Stimulated activated naive B cell treated with anti-CD40 and anti-IgM and Interleukin-4, amounts not matched to agents 10 μg/mL and 1 μg/mL and 100 μg/mL, for 72 hours (primary cell): ENCODE measurements at regions not wholly inside any gene's neighbourhood (a gene's known extent, or its start where the extent isn't known, plus 50 kb on each side); places are given as distances from the start of the nearest gene placed in this dataset.

ENCODE experiments used
- ATAC-seq, 2 donors: fragments of 150-1000 bp; cut with Tn5 transposase; replicated peaks; 2 replicates each; pipeline ENCODE4 v1.10.0; 2021; ENCODE audit warnings: moderate library complexity in 1 of 2
- DNase-seq: peaks from one replicate; pipeline ENCODE4 v3.0.0; 2021
- H3K27ac Mint-ChIP-seq: one replicate; pipeline ENCODE4 v1.8.0; 2022; ENCODE audit warnings: mild to moderate bottlenecking, mixed read lengths
- H3K27me3 Mint-ChIP-seq, 2 donors: one replicate each; pipeline ENCODE4 v1.8.0; 2022; ENCODE audit warnings: mixed read lengths in 2 of 2
- H3K36me3 Mint-ChIP-seq, 2 donors: one replicate each; pipeline ENCODE4 v1.8.0; 2022; ENCODE audit warnings: mixed read lengths in 2 of 2, mild to moderate bottlenecking in 1 of 2
- H3K4me1 Mint-ChIP-seq, 2 donors: one replicate each; pipeline ENCODE4 v1.8.0; 2022; ENCODE audit warnings: mixed read lengths in 2 of 2, mild to moderate bottlenecking in 1 of 2
- H3K4me3 Mint-ChIP-seq, 2 donors: one replicate each; pipeline ENCODE4 v1.8.0; 2022; ENCODE audit warnings: mild to moderate bottlenecking in 2 of 2, mixed read lengths in 2 of 2, moderate library complexity in 1 of 2
- H3K9me3 Mint-ChIP-seq, 2 donors: one replicate each; pipeline ENCODE4 v1.8.0; 2022; ENCODE audit warnings: mixed read lengths in 2 of 2, mild to moderate bottlenecking in 1 of 2

DNA sequence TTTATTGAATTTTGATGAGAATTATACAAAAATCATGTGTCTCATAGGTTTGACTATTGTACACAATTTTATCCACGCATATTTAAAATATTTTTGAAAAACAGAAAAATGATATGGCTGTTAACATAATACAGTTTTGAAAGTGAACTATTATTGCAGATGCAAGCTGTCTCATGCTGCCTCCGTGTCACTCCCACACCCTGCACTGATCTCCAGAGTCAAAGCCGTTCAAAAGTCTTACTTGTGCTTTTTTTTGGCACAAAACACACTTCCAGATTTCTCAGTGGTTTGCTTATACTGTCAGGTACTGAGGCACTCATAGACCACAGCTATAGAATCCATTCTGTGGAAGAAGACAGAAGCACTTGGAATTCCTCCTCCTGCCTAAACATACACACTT is 243.1 kb upstream of the ADARB2 start:
- H3K4me3 Mint-ChIP-seq = no peak overlapping the region
- H3K27me3 Mint-ChIP-seq = peaks cover 12 to 16% of the 10 kb centered on the region in 2 donors
- no peak for DNase-seq
- no peak overlapping the region for H3K27ac Mint-ChIP-seq
- peaks cover 3 to 6% of the 10 kb centered on the region in 2 donors for H3K4me1 Mint-ChIP-seq
- no peaks in the 10 kb centered on the region for H3K36me3 Mint-ChIP-seq
- H3K9me3 Mint-ChIP-seq = peaks cover 10 to 13% of the 10 kb centered on the region in 2 donors
- ATAC-seq = no peak

DNA sequence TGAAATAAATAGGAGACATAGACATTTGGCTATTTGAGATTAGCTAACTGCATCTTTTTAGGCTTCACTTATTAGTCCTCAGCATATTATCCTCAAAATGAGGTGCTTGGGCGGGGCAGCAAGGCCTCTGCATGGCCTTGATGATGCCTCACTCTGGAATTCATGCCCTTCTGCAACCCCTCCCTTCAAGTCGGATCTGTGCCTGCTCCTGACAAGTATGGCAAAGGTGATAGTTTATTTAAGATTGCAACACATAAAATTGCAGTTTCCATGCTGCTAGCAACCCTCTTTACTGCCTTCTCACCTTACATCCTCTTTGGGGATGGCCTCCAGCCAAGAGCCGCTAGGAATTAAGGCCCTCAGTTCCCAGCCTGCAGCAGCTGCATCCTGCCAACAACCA is 241.3 kb upstream of the ADARB2 start:
- Mint-ChIP-seq H3K4me3 (no peak overlapping the region), H3K27me3 (peaks cover 4 to 10% of the 10 kb centered on the region in 2 donors), H3K36me3 (no peaks in the 10 kb centered on the region), H3K27ac (no peak overlapping the region), H3K9me3 (peaks cover 10 to 13% of the 10 kb centered on the region in 2 donors), H3K4me1 (peaks cover 3 to 6% of the 10 kb centered on the region in 2 donors)
- ATAC-seq = no peak
- no peak for DNase-seq

- Mint-ChIP-seq H3K4me1 (peaks cover 3 to 6% of the 10 kb centered on the region in 2 donors), H3K36me3 (no peaks in the 10 kb centered on the region), H3K9me3 (peaks cover 10 to 13% of the 10 kb centered on the region in 2 donors), H3K27me3 (peaks cover 4 to 10% of the 10 kb centered on the region in 2 donors), H3K27ac (no peak overlapping the region), H3K4me3 (no peak overlapping the region)
- DNase-seq (no peak), ATAC-seq (no peak)
Observed at GRCh38 chr10:1977461-1977860, 240.1 kb upstream of the ADARB2 start.

DNA sequence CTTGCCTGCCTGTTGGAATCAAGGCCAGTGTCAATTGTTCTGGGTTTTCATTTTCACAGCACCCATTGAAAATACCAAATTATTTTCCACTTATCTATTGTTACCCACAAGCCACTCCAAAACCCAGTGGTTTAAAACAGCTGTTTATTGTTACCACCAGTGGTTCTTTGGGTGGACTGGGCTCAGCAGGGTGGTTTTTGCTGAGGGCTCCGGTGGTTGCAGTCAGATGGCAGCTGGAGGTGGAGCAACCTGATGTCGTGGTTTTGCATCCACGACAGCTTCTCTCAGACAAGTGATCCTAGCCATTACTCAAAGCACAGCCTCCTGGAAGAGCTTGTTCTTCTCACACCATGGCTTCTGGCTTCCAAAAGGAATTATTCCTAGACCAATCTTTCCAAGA is 235.1 kb upstream of the ADARB2 start:
- no peak overlapping the region for H3K4me3 Mint-ChIP-seq
- no peaks in the 10 kb centered on the region for H3K36me3 Mint-ChIP-seq
- peaks cover 2 to 4% of the 10 kb centered on the region in 2 donors for H3K9me3 Mint-ChIP-seq
- peaks cover 3 to 6% of the 10 kb centered on the region in 2 donors for H3K4me1 Mint-ChIP-seq
- H3K27ac Mint-ChIP-seq = no peak overlapping the region
- no peak for DNase-seq
- no peak for ATAC-seq
- no peaks in the 10 kb centered on the region for H3K27me3 Mint-ChIP-seq

DNA sequence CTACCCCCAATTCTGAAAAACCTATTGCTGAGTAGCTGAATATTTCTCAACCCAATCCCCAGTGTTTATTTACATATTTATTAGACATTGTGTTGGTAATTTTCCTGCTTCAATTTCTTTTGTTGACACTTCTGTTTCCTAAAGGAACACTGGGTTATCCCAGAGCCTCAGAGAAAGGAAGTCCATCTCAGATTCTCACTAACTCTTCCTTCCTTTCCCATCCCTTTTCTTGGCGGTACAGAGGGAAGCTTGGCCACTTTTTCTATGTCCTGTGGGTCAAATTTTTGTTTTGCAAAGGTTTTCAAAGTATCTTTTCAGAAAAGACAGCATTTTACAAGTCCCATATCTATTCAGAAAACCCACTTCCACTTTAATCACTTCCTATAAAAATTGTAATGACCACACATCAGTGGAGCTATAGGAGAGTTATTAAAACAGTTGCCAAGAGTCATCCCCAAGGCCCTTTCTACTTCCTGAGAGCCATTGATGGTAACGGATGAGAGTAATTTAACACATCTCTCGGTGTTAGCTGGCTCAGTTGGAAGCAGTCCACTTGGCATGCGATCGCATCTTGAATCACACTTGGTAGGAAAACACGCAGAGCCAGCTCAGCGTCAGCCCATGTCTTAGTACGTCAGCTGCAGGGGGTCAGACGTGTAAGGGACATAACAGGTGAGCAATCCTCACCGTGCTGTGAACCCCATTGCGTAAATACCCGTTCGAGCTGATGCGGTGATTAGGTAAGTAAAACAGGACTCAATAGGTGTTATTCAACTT is 231.1 kb upstream of the ADARB2 start:
- Mint-ChIP-seq H3K27me3 (peaks cover 6 to 7% of the 10 kb centered on the region in 2 donors), H3K4me1 (peaks cover 0 to 2% of the 10 kb centered on the region in 2 donors), H3K4me3 (no peak overlapping the region), H3K27ac (no peak overlapping the region), H3K9me3 (peaks cover 2 to 4% of the 10 kb centered on the region in 2 donors), H3K36me3 (no peaks in the 10 kb centered on the region)
- no peak for ATAC-seq
- DNase-seq = no peak

DNA sequence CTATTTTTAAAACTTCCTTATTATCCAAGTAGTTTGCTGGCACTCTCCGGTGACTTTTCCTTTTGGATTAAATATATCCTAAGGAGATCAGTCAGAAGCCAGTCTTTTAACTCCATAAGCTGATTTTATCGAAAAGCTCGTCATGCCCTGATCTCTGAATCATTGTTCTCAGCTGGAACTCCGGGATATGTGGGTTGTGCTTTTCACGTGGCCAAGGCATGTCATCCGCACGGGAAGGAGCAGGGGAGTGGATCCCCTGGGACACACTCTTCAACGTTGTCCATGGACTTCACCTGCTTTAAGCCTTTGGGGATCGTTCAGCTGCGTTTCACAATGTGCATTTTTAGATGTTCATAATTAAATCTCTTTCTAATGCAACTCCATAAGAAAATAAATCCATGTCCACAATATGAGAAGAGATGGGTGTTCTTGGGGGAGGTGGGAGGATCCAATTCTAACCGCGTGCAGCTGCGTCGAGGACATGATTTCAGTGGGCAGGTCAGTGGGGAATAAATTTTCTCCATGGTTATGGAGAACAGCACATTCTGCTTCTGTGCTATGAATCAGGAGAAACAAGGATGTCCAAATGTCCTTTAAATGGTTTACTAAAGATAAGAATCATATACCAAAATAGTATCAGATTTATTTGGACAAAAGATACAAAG is 229.5 kb upstream of the ADARB2 start:
- H3K9me3 Mint-ChIP-seq = no peaks in the 10 kb centered on the region
- no peak overlapping the region for H3K4me3 Mint-ChIP-seq
- no peaks in the 10 kb centered on the region for H3K36me3 Mint-ChIP-seq
- peaks cover 6 to 7% of the 10 kb centered on the region in 2 donors for H3K27me3 Mint-ChIP-seq
- no peak overlapping the region for H3K27ac Mint-ChIP-seq
- DNase-seq (no peak), ATAC-seq (no peak)
- H3K4me1 Mint-ChIP-seq = peaks cover 0 to 5% of the 10 kb centered on the region in 2 donors

GRCh38 chr10:1964476-1964875 is 227.2 kb upstream of the ADARB2 start:
- Mint-ChIP-seq H3K4me3 (no peak overlapping the region), H3K9me3 (no peaks in the 10 kb centered on the region), H3K4me1 (peaks cover 0 to 5% of the 10 kb centered on the region in 2 donors), H3K36me3 (no peaks in the 10 kb centered on the region), H3K27me3 (peaks cover 19 to 20% of the 10 kb centered on the region in 2 donors), H3K27ac (no peak overlapping the region)
- ATAC-seq (no peak), DNase-seq (no peak)

DNA sequence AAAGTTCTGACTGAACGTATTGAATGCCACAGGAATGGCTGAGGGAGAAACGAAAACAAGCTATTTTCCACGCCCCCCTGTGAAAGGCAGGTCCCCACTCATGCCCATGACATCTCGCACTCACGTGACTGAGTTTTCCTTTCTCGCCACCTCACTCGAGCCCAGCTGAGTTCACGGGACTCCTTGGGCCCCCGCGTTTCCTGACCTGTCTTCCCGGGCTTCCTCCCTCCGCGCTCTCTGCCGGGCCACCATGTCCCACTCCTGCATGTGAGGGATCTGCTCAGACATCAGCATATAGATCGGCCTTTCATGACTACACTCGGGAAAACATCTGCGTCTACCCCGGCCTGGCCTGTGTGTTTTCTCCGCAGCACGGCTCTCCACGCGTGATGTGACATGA is 226.0 kb upstream of the ADARB2 start:
- no peak for ATAC-seq
- no peak for DNase-seq
- Mint-ChIP-seq H3K4me3 (no peak overlapping the region), H3K9me3 (no peaks in the 10 kb centered on the region), H3K27ac (no peak overlapping the region), H3K4me1 (peaks cover 0 to 5% of the 10 kb centered on the region in 2 donors), H3K27me3 (peaks cover 19 to 20% of the 10 kb centered on the region in 2 donors), H3K36me3 (no peaks in the 10 kb centered on the region)

DNA sequence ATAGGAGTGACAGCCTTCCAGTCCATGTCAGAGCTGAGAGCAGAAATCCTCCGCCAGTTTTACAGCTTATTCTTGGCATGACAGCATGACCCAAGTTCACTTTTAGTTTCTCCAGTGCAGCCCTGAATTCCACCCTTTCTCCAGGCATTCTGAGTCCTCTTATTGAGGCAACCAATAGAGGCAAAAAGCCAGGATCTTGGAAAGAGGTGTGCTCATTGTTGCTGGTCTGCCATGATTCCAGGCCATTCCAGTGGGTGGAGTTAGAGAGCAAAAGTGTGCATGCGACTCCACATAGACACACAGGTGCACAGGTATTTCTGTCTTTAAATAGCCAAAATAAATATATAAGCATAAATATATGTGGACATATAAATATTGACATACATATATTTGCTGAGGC is 224.7 kb upstream of the ADARB2 start:
- no peak for DNase-seq
- no peaks in the 10 kb centered on the region for H3K9me3 Mint-ChIP-seq
- H3K4me1 Mint-ChIP-seq = peaks cover 1 to 5% of the 10 kb centered on the region in 2 donors
- no peaks in the 10 kb centered on the region for H3K36me3 Mint-ChIP-seq
- no peak for ATAC-seq
- peaks cover 19 to 20% of the 10 kb centered on the region in 2 donors for H3K27me3 Mint-ChIP-seq
- no peak overlapping the region for H3K27ac Mint-ChIP-seq
- H3K4me3 Mint-ChIP-seq = no peak overlapping the region

- H3K4me3 Mint-ChIP-seq = no peak overlapping the region
Observed at GRCh38 chr10:1960982-1961381, 223.7 kb upstream of the ADARB2 start.

DNA sequence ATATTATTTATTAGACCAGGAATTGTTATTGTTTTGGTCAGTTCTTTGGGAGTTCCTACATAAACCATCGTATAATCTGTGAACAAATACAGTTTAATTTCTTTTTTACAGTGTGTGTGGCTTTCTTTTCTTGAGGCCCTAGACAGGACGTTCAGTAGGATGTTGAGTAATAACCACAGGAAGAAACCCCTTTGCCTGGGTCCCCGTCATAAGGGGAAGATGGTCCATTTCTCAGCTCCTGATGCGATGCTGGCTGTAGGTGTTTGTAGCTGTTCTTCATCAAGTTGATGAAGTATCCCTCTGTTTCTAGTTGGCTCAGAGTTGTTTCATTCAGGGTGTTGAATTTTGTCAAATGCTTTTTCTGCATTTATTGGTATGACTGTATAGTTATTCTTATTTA is 219.7 kb upstream of the ADARB2 start:
- ATAC-seq (peak; percentile 39 to 47), DNase-seq (no peak)
- Mint-ChIP-seq H3K4me1 (peaks cover 0 to 1% of the 10 kb centered on the region in 2 donors), H3K36me3 (no peaks in the 10 kb centered on the region), H3K27ac (no peak overlapping the region), H3K9me3 (no peaks in the 10 kb centered on the region), H3K4me3 (no peak overlapping the region), H3K27me3 (peaks cover 12 to 14% of the 10 kb centered on the region in 2 donors)

More at GRCh38 chr10:1960982-1961381, 223.7 kb upstream of the ADARB2 start:
- no peaks in the 10 kb centered on the region for H3K36me3 Mint-ChIP-seq
- H3K27ac Mint-ChIP-seq = no peak overlapping the region
- peaks cover 1 to 5% of the 10 kb centered on the region in 2 donors for H3K4me1 Mint-ChIP-seq
- ATAC-seq (no peak), DNase-seq (no peak)
- no peaks in the 10 kb centered on the region for H3K9me3 Mint-ChIP-seq
- peaks cover 19 to 20% of the 10 kb centered on the region in 2 donors for H3K27me3 Mint-ChIP-seq

GRCh38 chr10:1954300-1954699 is 217.0 kb upstream of the ADARB2 start:
- H3K9me3 Mint-ChIP-seq = no peaks in the 10 kb centered on the region
- H3K36me3 Mint-ChIP-seq = no peaks in the 10 kb centered on the region
- H3K27ac Mint-ChIP-seq = no peak overlapping the region
- peaks cover 0 to 1% of the 10 kb centered on the region in 2 donors for H3K4me1 Mint-ChIP-seq
- H3K4me3 Mint-ChIP-seq = no peak overlapping the region
- DNase-seq (no peak), ATAC-seq (no peak)
- H3K27me3 Mint-ChIP-seq = peaks cover 0 to 14% of the 10 kb centered on the region in 2 donors

DNA sequence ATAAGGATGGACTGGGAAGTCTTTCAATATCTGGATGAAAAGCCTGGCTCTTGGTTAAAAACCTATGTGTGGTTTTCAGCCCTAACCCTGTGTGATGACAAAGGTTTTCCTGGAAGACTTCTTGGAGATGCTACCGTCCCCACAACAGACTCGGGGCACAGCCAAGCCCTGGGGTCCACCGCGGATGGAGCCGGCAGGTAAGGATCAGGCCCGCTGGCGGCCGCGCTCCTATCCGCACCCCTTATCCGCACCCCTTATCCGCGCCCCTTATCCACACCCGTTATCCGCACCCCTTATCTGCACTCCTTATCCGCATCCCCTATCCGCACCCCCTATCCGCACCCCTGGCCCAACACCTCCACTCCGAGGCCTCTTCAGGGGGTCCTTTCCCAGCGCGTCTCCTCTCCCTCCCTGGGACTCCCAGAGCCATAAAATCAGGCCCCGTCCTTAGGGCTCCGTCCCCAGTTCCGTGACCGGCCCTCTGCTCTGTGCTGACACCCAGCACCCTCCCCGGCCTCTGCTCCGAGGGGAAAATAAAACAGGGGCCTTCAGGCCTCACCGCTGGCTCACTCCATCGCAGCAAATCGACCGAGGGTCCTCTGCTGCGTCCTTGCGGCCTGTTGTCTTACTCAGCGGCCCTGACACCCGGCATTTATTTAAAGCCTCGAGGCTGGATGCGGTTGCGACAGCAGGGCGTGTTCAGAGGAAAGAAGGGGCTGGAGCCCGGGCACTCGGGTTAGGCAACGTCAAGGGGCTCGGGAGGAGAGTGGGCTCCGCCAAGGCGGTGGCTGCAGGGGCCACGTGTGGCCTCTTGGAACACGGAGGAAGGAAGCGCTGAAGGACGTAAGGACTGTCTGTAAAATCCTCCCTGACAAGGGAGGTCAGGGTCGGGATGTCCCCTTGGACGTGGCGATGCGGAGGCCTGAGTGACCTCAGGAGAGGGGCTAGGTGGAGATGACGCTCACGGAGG is 215.1 kb upstream of the ADARB2 start:
- DNase-seq = no peak
- Mint-ChIP-seq H3K4me3 (peak overlapping the region in 1 of 2 donors; percentile 14), H3K9me3 (no peaks in the 10 kb centered on the region)

More for the DNA sequence above, 215.1 kb upstream of the ADARB2 start:
- no peak overlapping the region for H3K27ac Mint-ChIP-seq
- ATAC-seq = no peak
- no peaks in the 10 kb centered on the region for H3K4me1 Mint-ChIP-seq
- H3K27me3 Mint-ChIP-seq = peaks cover 0 to 19% of the 10 kb centered on the region in 2 donors
- H3K36me3 Mint-ChIP-seq = no peaks in the 10 kb centered on the region
